HEK293T (cell line): ENCODE measurements at regions not wholly inside any gene's neighbourhood (a gene's known extent, or its start where the extent isn't known, plus 50 kb on each side); places are given as distances from the start of the nearest gene placed in this dataset.

Source experiments
- FOXK2 ChIP-seq: fragments of 450-650 bp; IDR thresholded peaks from 2 replicates; pipeline ENCODE4 v1.6.1; 2016; ENCODE audit warnings: mild to moderate bottlenecking
- L3MBTL2 ChIP-seq: fragments of 450-650 bp; conservative IDR thresholded peaks from 2 replicates; pipeline ENCODE4 v1.6.1; 2016; ENCODE audit warnings: mild to moderate bottlenecking

DNA sequence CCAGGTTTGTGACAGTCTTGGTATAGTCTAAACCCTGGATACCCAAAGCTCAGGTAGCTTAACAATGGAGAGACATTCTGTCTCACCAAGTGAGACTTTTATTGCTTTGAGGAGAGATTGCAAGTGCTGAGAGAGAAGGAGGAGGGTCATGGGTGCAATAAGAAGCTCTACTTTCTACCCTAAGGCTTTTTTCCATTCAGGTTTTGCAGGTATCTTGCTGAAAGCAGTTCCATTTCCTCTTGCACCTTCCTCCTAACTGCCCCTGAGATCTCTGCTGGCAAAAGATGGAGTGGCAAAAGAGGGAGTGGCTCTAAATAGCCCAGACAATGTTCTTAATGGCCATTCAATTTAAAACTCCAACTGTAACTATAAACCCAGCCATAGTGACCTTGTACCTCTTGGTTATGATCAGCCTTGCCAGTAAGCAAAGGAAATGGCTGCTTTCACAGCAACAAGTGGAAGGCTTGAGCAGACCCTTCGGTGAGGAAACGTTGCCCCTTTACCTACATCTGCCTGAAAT is 105.6 kb upstream of the CPEB2 start:
- TF ChIP-seq FOXK2 (no peak), L3MBTL2 (no peak)
